HG03103 (cell line): ENCODE measurements at regions not wholly inside any gene's neighbourhood (a gene's known extent, or its start where the extent isn't known, plus 50 kb on each side); places are given as distances from the start of the nearest gene placed in this dataset.
"Not testable (repeated sequence)": the region's sequence is repeated elsewhere in the genome, so short reads cannot be mapped to it uniquely, and the experiment has no call there.

Experiments
- ATAC-seq: cut with Tn5 transposase; IDR thresholded peaks from one replicate; pipeline ENCODE4 v1.9.1; 2021; ENCODE audit warnings: low read depth; ENCODE audit not compliant: unreplicated experiment

DNA sequence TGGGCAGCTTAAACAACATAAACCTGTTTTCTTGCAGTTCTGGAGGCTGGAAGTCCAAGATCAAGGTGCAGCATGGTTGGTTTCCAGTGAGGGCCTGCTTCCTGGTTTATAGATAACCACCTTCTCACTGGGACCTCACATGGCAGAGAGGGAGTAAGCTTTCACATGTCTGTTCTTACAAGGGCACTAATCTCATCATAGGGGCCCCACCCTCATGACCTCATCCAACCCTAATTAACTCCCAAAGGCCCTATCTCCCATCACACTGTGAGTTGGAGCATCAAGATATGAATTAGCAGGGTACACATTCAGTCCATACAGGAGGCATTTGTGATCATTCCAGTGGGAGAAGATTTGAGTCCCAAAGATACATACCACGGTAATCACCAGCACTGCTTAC lies 50.5 kb upstream of the GRIN2A start:
- no peak for ATAC-seq

DNA sequence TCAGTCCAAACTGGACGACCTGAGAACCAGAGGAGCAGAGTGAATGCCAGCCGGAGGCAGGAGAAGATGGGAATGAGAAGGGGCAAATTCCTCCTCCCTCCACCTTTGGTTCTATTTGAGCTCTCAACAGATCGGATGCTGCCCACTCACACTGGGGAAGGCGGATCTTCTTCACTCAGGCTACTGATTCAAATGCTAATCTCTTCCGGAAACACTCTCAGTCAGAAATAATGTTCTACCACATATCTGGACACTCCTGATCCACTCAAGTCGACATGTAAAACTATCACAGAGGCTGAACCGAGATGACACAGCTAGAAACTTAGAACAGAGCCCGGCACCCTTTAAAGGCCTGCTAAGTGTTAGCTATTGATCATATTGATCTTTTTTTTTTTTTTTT lies 57.4 kb upstream of the GRIN2A start:
- ATAC-seq, result no peak

DNA sequence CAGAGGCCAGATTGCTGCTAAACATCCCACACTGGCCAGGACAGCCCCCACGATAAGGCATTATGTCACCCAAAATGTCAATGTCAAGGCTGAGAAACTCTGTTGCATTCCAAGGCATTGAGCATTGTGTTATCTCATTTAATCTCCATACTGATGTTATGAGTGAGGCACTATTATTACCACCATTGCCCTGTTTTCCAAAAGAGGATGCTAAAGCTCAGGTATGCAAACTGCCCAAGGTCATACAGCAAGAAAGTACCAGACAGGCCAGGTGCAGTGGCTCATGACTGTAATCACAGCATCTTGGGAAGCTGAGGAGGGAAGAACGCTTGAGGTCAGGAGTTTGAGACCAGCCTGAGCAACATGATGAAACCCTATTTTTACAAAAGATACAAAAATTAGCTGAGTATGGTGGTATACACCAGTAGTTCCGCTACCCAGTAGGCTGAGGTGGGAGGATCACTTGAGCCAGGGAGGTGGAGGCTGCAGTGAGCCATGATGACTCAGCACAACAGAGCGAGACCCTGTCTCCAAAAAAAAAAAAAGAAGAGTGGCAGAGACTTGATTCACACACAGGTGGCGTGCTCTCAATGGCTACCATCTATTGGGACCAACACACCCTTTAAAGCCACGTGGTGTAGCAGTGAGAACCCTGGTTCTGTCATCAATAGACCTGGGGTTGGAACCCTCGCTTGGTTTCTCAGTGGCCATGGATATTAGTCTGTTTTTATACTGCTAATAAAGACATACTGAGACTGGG lies 58.8 kb upstream of the GRIN2A start:
- ATAC-seq, result no peak

DNA sequence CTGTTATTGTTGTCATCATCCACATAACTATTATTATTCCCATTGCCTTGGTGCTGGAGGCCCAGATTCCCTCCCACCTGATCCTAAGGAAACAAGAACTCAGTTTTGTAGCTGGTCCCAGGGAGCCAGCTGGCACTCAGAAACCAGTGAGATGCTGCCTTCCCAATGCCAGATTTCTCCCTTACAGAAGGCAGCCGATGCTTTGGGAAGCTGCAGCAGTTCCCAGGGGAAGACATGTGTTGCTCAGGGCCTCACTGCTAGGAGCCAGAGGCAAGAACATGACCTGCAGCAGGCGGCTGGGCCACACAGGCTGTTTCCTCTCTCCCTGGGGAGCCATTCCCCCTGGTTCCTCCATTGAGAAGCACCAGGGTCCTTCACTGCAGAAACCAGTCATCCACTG lies 59.9 kb upstream of the GRIN2A start:
- ATAC-seq, result no peak

DNA sequence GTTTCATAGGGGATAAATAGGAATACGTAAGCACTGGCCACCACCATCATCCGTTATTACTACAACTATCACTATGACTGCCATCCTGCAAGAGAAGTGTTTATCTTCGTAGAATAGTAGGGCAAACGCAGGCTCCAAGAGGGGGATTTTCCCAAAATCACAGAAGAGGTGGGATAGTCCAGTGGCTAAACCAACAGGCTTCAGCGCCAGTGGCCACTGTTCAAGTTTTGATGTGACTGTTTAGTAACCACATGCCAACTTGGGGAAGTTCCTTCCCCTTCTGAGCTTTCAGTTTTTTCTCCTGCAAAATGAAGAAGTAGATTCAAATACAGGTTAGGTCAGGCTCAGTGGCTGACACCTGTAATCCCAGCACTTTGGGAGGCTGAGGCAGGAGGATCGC lies 60.7 kb upstream of the GRIN2A start:
- no peak for ATAC-seq

DNA sequence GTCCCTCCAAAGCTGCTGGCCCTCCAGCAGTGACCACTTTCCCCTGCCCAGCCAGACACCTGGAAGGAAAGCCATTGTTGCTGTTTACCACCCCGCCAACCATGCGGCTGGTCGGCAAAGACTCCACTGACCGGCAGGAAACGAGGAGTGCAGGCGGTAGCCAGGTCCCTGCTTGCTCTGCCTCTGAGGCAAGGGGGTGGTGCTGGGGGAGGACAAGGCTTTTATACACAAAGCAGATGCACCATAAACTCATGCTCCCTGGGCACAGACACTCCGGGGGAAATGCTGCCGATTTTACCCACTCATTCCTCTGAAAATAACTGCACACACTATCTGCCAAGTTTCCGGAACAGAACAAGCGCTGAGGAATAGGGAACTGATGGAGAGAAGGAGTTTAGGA lies 62.8 kb upstream of the GRIN2A start:
- ATAC-seq, result no peak

DNA sequence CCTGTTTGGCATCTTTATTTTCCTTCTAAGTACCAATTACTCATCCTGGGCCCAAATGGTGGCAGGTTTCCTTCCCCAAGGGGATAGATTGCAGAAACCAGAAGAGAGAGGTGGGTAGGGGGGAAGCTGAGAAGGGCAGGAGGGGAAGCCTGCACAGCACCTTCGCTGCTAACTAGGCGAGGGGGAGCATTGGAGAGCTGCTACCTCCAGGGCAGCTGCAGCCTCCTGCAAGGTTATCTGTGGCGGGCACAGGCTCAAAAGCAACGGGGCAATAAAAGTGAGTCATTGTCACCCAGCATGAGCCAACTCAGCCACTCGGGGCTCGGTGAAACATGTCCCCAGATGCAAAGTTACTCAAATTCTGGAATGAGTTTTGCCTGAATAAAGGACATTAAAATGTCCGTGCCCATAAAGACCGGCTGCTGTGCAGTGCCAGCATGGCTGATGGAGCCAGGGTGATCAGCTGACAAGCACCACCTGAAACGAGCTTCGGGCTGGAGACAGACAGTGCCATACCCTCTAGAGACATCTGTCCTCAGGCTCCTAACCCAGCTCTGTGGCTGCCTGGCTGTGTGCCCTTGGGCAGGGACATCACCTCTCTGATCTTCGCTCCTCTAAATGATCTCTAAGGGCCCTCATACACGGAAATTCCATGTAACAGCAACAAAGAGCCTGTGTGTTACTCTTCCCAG lies 68.1 kb upstream of the GRIN2A start:
- ATAC-seq, result no peak

DNA sequence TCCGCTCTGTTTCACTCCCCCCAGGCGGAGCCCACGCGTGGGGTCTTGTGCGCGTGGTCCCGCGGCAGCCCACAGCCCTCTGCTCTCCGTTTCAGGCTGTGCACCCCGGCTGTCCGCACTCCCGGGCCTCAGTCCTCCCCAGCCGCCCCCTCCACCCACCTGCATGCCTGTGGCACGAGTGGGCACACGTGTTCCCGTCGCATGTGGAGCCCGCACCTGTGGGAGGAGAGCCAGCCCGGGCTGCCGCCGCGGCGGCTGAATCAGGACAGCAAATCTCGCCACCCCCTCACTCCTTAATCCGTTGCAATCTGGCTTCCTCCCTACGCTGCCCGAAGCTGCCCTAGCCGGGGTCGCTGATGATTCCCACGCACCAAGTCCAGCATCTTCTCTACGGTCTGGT lies 69.9 kb upstream of the GRIN2A start:
- ATAC-seq, result no peak

DNA sequence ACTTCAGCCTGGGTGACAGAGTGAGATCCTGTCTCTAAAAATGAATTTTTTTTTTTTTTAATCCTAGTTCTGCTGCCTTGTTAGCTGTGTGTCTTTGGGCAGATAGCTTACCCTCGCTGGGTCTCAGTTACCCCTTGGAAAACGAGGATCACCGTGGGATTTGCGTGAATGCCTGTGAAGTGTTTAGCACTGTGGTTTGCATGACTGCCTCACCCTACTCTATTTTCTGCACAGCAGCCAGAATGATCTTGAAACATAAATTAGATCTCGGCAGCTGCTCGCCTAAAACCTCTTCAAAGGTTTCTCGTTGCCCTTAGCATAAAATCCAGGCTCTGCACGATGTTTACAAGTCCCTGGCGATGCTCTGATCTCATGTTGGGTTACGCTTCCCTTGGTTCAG lies 71.2 kb upstream of the GRIN2A start:
- no peak for ATAC-seq

DNA sequence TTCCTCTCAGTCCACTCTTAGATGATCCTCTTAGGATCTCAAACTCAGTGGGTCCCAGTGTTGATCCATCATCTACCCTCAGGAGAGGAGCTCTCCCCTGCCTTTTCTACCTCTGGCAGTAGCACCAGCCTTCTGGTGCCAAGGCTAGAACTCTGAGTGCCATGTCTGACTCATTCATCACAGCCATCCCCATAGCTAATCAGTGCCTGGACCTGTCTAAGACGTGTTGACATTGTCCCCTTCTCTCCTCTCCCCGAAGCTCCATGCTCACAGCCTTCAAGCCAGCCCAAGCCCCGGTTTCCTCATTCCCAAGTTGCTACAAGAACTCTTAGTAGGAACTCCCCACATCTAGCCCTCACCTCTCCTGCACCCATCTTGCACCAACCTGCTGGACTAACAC lies 73.5 kb upstream of the GRIN2A start:
- ATAC-seq, result no peak

DNA sequence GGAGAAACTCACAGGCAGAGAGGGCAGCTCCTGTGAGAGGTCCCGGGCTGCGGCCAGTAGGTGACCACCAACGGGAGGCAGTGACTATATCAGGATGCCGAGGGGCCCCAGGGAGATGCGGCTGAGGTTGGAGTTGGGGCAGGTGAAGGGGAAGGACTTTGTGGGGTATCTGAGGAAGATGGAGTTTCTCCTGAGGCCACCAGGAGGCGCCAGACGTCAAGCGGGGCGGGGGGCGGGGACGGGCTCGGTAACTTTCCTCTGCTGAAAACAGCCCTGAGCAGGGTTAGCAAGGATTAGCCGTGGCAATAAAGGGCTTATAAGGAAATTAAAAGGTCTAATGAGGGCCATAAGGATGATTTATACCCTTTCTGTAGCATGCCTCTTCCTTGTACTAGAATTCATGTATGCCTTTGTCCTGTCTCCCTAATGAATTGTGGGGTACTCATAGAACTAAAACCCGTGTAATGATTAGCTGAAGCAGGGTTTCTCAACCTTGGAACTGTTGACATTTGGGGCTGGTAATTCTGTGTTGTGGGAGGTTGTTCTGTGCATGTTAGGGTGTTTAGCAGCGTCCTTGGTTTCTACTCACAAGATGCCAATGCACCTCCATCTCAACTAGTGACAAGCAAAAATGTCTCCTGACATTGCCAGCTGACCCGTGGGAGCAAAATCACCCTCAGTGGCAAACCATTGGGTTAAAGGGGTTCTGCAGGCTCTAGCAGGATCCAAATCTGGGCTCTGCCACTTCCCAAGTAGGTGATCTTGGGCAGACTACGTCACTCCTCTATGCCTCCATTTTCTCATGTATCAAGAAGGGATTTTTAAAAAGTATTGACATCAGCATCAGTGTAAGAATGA lies 74.8 kb upstream of the GRIN2A start:
- no peak for ATAC-seq

DNA sequence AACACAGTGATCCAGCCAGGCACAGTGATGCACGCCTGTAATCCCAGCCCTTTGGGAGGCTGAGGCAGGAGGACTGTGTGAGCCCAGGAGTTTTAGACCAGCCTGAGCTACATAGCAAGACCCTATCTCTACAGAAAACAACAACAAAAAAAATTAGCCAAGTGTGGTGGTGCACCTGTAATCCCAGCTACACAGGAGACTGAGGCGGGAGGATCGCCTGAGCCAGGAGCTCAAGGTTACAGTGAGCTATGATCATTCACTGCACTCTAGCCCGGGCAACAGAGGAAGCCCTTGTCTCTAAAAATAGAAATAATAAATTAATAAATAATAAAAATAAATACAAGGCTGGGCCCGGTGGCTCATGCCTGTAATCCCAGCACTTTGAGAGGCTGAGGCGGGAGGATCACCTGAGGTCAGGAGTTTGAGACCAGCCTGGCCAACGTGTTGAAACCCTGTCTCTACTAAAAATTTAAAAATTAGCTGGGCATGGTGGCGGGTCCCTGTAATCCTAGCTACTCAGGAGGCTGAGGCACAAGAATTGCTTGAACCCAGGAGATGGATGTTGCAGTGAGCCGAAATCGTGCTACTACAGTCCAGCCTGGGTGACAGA lies 75.5 kb upstream of the GRIN2A start:
- ATAC-seq, result not testable (repeated sequence)

DNA sequence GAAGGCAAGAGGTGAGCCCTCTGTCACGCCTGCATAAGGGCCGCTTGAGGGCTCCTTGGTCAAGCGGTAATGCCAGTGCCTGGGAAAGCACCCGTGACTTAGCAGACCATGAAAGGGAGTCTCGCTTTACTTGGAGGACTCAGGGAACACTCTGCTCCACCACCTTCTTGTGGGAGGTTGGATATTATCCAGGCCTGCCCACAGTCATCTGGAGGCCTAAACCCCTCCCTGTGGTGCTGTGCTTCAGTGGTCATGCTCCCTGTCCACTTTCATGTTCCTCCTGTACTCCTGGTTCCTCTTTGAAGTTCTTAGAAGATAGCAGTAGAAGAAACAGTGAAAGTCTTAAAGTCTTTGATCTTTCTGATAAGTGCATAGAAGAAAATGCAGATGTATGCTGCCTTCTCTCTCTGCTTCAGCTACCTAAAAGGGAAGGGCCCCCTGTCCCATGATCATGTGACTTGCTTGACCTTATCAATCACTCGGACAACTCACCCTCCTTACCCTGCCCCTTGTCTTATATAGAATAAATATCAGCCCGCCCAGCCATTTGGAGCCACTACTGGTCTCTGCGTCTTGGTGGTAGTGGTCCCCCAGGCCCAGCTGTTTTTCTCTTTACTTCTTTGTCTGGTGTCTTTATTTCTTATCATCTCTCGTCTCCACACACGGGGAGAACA lies 76.8 kb upstream of the GRIN2A start:
- not testable (repeated sequence) for ATAC-seq

DNA sequence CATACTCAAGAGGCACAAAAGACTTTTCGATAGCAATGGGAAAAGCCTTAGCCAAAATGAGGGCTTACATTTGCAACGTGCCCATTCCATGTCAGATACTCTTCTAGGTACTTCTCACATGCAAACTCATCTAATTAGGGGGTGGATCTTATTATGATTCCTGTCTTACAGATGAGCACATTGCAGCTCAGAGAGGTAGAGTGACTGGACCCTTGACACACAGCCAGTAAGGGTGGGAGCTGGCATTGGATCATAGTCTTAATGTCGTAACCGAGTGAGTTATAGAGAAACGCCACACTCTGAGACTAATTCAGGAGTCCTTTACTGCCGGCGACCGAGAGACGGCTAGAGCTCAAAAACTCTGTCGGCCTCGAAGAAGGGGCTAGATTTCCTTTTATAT lies 78.8 kb upstream of the GRIN2A start:
- ATAC-seq, result no peak

DNA sequence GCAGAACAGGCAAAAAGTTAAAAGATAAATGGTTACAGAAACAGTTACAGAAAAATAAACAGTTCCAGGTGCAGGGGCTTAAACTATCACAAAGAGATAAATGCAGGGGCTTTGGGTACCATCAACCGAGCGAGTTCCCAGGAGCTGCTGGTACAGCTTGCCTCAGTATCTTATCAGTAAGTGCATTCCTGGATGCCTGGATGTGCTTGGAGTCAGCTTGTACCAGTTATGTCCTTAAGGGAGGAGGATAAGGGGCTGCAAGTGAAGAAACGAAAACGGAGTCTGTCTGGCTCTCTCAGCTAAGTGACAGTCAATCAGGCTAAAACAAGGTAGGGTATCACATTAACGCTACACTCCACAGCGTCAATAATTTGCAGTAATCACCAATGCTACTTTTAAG lies 79.3 kb upstream of the GRIN2A start:
- not testable (repeated sequence) for ATAC-seq

DNA sequence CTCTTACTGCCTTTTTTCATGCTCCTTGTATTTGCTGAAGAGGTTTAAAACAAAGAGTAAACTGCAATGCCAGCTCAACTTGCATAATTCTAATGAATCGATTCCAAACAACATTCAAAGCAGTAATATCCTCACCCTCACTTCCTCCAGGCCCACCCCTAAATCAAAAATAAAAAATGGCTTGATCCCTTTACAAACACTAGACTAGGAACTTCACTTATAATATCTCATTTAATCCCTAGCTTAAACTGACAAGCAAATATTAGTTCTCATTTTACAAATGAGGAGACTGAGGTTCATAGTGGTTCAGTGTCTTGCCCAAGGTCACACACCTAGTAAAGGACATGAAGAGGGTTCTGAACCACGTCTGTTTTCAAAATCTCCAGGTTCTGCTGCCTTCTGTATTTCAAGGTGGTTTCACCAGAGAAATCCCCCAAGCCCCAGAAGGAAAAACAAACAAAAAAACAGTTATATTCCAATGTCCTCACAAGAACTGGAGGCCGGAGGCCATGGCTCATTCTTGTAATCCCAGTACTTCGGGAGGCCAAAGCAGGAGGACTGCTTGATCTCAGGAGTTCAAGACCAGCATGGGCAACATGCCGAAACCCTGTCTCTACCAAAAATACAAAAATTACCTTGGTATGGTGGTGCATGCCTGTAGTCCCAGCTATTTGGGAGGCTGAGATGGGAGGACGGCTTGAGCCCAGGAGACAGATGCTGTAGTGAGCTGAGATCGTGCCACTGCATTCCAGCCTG lies 80.3 kb upstream of the GRIN2A start:
- ATAC-seq, result no peak

DNA sequence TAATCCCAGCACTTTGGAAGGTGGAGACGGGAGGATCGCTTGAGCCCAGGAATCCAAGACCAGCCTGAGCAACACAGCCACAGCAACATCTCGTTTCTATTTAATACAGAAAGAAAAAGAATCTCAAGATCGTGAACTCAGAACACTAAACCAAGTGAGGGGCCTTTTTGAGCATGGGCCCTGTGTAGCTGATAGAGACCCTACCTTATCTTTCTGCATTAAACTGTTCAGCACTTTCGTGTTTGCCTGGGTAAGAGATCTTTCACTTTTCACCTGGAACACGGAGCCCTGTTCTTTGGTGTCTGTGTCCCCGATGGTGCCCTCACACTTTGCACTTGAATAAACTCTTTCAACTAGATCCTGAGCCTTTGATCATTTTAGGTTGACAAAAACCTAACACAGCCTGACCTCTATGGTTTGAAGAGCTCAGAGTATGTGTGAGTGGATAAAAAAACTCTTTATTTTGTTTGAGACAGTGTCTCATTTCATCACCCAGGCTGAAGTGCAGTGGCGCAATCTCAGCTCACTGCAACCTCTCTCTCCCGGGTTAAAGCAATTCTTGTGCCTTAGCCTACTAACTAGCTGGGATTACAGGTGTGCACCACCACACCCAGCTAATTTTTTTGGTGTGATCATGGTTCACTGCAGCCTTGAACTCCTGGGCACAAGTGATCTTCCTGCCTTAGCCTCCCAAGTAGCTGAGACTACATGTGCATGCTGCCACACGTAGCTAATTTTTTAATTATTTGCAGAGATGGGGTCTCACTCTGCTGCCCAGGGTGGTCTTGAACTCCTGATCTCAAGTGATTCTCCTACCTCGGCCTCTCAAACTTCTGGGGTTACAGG lies 83.8 kb upstream of the GRIN2A start:
- ATAC-seq, result no peak

DNA sequence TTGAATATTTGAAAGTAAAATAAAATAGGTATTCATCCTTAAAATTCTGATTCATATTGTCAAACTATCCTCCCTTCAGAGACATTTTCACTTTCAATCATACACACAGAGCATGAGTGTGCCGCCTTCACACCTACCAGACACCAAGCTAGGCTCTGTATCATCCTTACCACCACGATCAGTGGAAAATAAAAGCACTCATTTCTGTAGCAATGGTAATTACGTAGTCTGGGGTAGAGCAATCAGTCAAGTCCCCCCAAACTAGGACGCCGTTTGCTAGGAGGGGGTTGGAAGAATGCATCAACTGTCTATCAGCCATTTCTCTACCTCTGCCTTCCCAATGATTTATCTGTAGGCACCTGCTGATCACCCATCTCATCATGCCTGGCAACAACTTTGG lies 84.6 kb upstream of the GRIN2A start:
- ATAC-seq, result no peak

DNA sequence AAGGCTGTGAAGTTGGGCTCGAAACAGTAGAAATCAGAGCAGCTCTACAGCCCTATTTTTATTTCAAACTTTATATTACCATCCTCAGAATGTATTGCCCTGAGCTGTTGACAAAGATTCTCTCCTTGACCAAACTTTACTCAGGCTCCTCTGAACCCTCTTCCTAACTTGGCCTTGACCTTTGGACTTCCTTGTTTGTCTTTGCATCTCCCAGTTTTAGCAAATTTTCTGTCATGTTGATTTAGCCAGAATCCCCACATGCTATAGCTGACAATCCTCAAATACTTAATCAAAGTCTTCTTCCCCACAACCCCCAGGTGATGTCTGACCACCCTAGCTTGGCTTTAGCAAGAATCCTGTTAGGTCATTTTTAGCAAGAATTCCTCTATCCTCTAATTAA lies 87.4 kb upstream of the GRIN2A start:
- ATAC-seq, result no peak
